ENCODE measurements at regions not wholly inside any gene's neighbourhood (a gene's known extent, or its start where the extent isn't known, plus 50 kb on each side); places are given as distances from the start of the nearest gene placed in this dataset.

GRCh38 chr20:51985013-51985415, 182.7 kb upstream of the SALL4 start:
- peaks cover 7% of the 10 kb centered on the region for H3K4me1 ChIP-seq
- TF ChIP-seq POLR2A (IDR thresholded peaks at IDR 0.05) (no peak), CTCF (IDR thresholded peaks at IDR 0.05) (no peak)
- no peaks in the 10 kb centered on the region for H3K27me3 ChIP-seq
- H3K27ac ChIP-seq = no peak overlapping the region
- intact Hi-C loops (cut with DNase I; ENCODE audit: low total_unique reads) = no loop called here
- H3K4me3 ChIP-seq = peak overlapping the region; percentile 1 to 6
- DNase-seq = no peak
- H3K9me3 ChIP-seq = no peaks in the 10 kb centered on the region
- no peaks in the 10 kb centered on the region for H3K36me3 ChIP-seq (ENCODE audit: low read depth, missing control alignments)

- 97 to 98% methylated on average over 11 of the region's 11 CpGs for WGBS, 2 donors
- Histone ChIP-seq H3K4me3 (no peak overlapping the region), H3K9me3 (no peaks in the 10 kb centered on the region), H3K36me3 (ENCODE audit: low read depth, missing control alignments) (no peaks in the 10 kb centered on the region), H3K4me1 (peaks cover 6% of the 10 kb centered on the region), H3K27me3 (no peaks in the 10 kb centered on the region), H3K27ac (no peak overlapping the region)
- no peak for DNase-seq
- intact Hi-C loops (cut with DNase I; ENCODE audit: low total_unique reads) = no loop called here
- TF ChIP-seq CTCF (IDR thresholded peaks at IDR 0.05) (no peak), POLR2A (IDR thresholded peaks at IDR 0.05) (no peak)
Observed at GRCh38 chr20:51980277-51980676, 178.0 kb upstream of the SALL4 start.

GRCh38 chr20:51979226-51979625, 176.9 kb upstream of the SALL4 start:
- no peaks in the 10 kb centered on the region for H3K36me3 ChIP-seq (ENCODE audit: low read depth, missing control alignments)
- no peak overlapping the region for H3K27ac ChIP-seq
- 84 to 93% methylated on average over 4 of the region's 4 CpGs for whole genome bisulfite sequencing, 2 donors
- TF ChIP-seq CTCF (IDR thresholded peaks at IDR 0.05) (no peak), POLR2A (IDR thresholded peaks at IDR 0.05) (no peak)
- intact Hi-C loops (cut with DNase I; ENCODE audit: low total_unique reads) = no loop called here
- no peak for DNase-seq
- no peaks in the 10 kb centered on the region for H3K27me3 ChIP-seq
- no peaks in the 10 kb centered on the region for H3K4me1 ChIP-seq
- no peak overlapping the region for H3K4me3 ChIP-seq
- no peaks in the 10 kb centered on the region for H3K9me3 ChIP-seq

GRCh38 chr20:51978070-51978501, 175.8 kb upstream of the SALL4 start:
- DNase-seq = no peak
- Histone ChIP-seq H3K36me3 (ENCODE audit: low read depth, missing control alignments) (no peaks in the 10 kb centered on the region), H3K9me3 (no peaks in the 10 kb centered on the region), H3K4me3 (no peak overlapping the region), H3K4me1 (no peaks in the 10 kb centered on the region), H3K27ac (no peak overlapping the region), H3K27me3 (no peaks in the 10 kb centered on the region)
- 73 to 89% methylated on average over 7 of the region's 7 CpGs for WGBS, 2 donors
- intact Hi-C loops (cut with DNase I; ENCODE audit: low total_unique reads) = no loop called here
- TF ChIP-seq POLR2A (IDR thresholded peaks at IDR 0.05) (no peak), CTCF (IDR thresholded peaks at IDR 0.05) (no peak)

- DNase-seq = no peak
Observed at GRCh38 chr20:51972056-51972455, 169.7 kb upstream of the SALL4 start.

More at GRCh38 chr20:51972056-51972455, 169.7 kb upstream of the SALL4 start:
- 84 to 86% methylated on average over 6 of the region's 6 CpGs for WGBS, 2 donors
- TF ChIP-seq POLR2A (IDR thresholded peaks at IDR 0.05) = no peak
- no peak for TF ChIP-seq CTCF (IDR thresholded peaks at IDR 0.05)
- no peak overlapping the region for H3K27ac ChIP-seq
- intact Hi-C loops (cut with DNase I; ENCODE audit: low total_unique reads) = no loop called here
- no peaks in the 10 kb centered on the region for H3K4me1 ChIP-seq
- no peaks in the 10 kb centered on the region for H3K36me3 ChIP-seq (ENCODE audit: low read depth, missing control alignments)
- no peaks in the 10 kb centered on the region for H3K9me3 ChIP-seq
- no peak overlapping the region for H3K4me3 ChIP-seq
- H3K27me3 ChIP-seq = no peaks in the 10 kb centered on the region

All from testis (tissue), 2 donors.